Left lung (tissue), 4 donors: ENCODE measurements at regions not wholly inside any gene's neighbourhood (a gene's known extent, or its start where the extent isn't known, plus 50 kb on each side); places are given as distances from the start of the nearest gene placed in this dataset.
"Not testable (repeated sequence)": the region's sequence is repeated elsewhere in the genome, so short reads cannot be mapped to it uniquely, and the experiment has no call there.

Source experiments
- ATAC-seq: fragments of 200-7000 bp; cut with Tn5 transposase; one replicate; pipeline ENCODE4 v1.9.1; 2020; ENCODE audit warnings: moderate library complexity
- DNase-seq, 4 donors: peaks; one replicate each; pipeline ENCODE4 v3.0.0-alpha.2; 2013 to 2020
- H3K27ac ChIP-seq, 2 donors: fragments of 200-600 bp; sonication (generic) in 1 of 2; one replicate each; pipeline versions ENCODE4 v1.5.0 to v1.8.0; 2020 to 2021
- H3K27me3 ChIP-seq, 2 donors: fragments of 200-600 bp; sonication (generic) in 1 of 2; one replicate each; pipeline versions ENCODE4 v1.5.0 to v1.8.0; 2020 to 2021
- H3K36me3 ChIP-seq, 2 donors: fragments of 200-600 bp; sonication (generic) in 1 of 2; one replicate each; pipeline versions ENCODE4 v1.5.0 to v1.8.0; 2020 to 2021
- H3K4me1 ChIP-seq, 2 donors: fragments of 200-600 bp; one replicate each; pipeline ENCODE4 v1.8.0; 2021
- H3K4me3 ChIP-seq, 2 donors: fragments of 200-600 bp; sonication (generic) in 1 of 2; one replicate each; pipeline versions ENCODE4 v1.5.0 to v1.8.0; 2020 to 2021; ENCODE audit warnings: mild to moderate bottlenecking in 1 of 2
- H3K9me3 ChIP-seq, 2 donors: fragments of 200-600 bp; sonication (generic) in 1 of 2; one replicate each; pipeline versions ENCODE4 v1.5.0 to v1.8.0; 2020 to 2021
- CTCF ChIP-seq, 2 donors: fragments of 200-600 bp; sonication (generic) in 1 of 2; IDR thresholded peaks; one replicate each; pipeline versions ENCODE4 v1.5.0 to v1.8.0; 2021; ENCODE audit warnings: antibody characterized with exemption in 2 of 2
- intact Hi-C, 2 donors: fragments of 100-400 bp; cut with DNase I; formaldehyde crosslinking; loops; one replicate each; pipeline versions ENCODE4 v1.11.2 to v1.14.2; 2022
- donor health status: DM: no; HTN: yes; CAD: no.
- donor health status: DM: no; HTN: no; CAD: no.

GRCh38 chr5:156219483-156220005 is 107.4 kb upstream of the SGCD start:
- Histone ChIP-seq H3K4me3 (no peak overlapping the region), H3K27ac (no peak overlapping the region), H3K9me3 (peaks cover 0 to 12% of the 10 kb centered on the region in 2 donors), H3K4me1 (no peaks in the 10 kb centered on the region), H3K27me3 (no peaks in the 10 kb centered on the region), H3K36me3 (no peaks in the 10 kb centered on the region)
- TF ChIP-seq CTCF (IDR thresholded peaks at IDR 0.05) = no peak
- intact Hi-C loops = no loop called here
- ATAC-seq (no peak), DNase-seq (no peak)

GRCh38 chr5:156221816-156222215 is 105.1 kb upstream of the SGCD start:
- Histone ChIP-seq H3K4me3 (no peak overlapping the region), H3K27me3 (no peaks in the 10 kb centered on the region), H3K9me3 (no peaks in the 10 kb centered on the region), H3K27ac (no peak overlapping the region), H3K4me1 (no peaks in the 10 kb centered on the region), H3K36me3 (no peaks in the 10 kb centered on the region)
- ATAC-seq = no peak
- no peak for TF ChIP-seq CTCF (IDR thresholded peaks at IDR 0.05)
- intact Hi-C loops = no loop called here
- no peak for DNase-seq

GRCh38 chr5:156223547-156223946 is 103.4 kb upstream of the SGCD start:
- TF ChIP-seq CTCF (IDR thresholded peaks at IDR 0.05) = no peak
- no peak for ATAC-seq
- H3K27ac ChIP-seq = no peak overlapping the region
- no peak overlapping the region for H3K4me3 ChIP-seq
- intact Hi-C loops = no loop called here
- H3K9me3 ChIP-seq = no peaks in the 10 kb centered on the region
- no peaks in the 10 kb centered on the region for H3K27me3 ChIP-seq
- DNase-seq = no peak
- no peaks in the 10 kb centered on the region for H3K36me3 ChIP-seq
- no peaks in the 10 kb centered on the region for H3K4me1 ChIP-seq

GRCh38 chr5:156226485-156226884 is 100.5 kb upstream of the SGCD start:
- ATAC-seq, H3K9me3 ChIP-seq, H3K27me3 ChIP-seq, H3K4me1 ChIP-seq, intact Hi-C loops, DNase-seq, H3K27ac ChIP-seq, H3K36me3 ChIP-seq, H3K4me3 ChIP-seq: not testable (repeated sequence)

GRCh38 chr5:156230887-156231286 is 96.1 kb upstream of the SGCD start:
- DNase-seq (no peak), ATAC-seq (no peak)
- H3K27me3 ChIP-seq = no peaks in the 10 kb centered on the region
- no peaks in the 10 kb centered on the region for H3K4me1 ChIP-seq
- no peak for TF ChIP-seq CTCF (IDR thresholded peaks at IDR 0.05)
- intact Hi-C loops = no loop called here
- no peaks in the 10 kb centered on the region for H3K9me3 ChIP-seq
- no peak overlapping the region for H3K27ac ChIP-seq
- H3K4me3 ChIP-seq = no peak overlapping the region
- no peaks in the 10 kb centered on the region for H3K36me3 ChIP-seq

GRCh38 chr5:156232251-156232869 is 94.6 kb upstream of the SGCD start:
- no peaks in the 10 kb centered on the region for H3K4me1 ChIP-seq
- no peaks in the 10 kb centered on the region for H3K9me3 ChIP-seq
- H3K36me3 ChIP-seq = no peaks in the 10 kb centered on the region
- ATAC-seq (no peak), DNase-seq (no peak)
- no peak overlapping the region for H3K27ac ChIP-seq
- H3K4me3 ChIP-seq = no peak overlapping the region
- TF ChIP-seq CTCF (IDR thresholded peaks at IDR 0.05) = no peak
- H3K27me3 ChIP-seq = no peaks in the 10 kb centered on the region
- intact Hi-C loops = no loop called here
